ENCODE measurements at regions not wholly inside any gene's neighbourhood (a gene's known extent, or its start where the extent isn't known, plus 50 kb on each side); places are given as distances from the start of the nearest gene placed in this dataset.

GRCh38 chr16:55113210-55113609 is 182.5 kb downstream of the IRX5 start:
- TF ChIP-seq, protein P1, sequence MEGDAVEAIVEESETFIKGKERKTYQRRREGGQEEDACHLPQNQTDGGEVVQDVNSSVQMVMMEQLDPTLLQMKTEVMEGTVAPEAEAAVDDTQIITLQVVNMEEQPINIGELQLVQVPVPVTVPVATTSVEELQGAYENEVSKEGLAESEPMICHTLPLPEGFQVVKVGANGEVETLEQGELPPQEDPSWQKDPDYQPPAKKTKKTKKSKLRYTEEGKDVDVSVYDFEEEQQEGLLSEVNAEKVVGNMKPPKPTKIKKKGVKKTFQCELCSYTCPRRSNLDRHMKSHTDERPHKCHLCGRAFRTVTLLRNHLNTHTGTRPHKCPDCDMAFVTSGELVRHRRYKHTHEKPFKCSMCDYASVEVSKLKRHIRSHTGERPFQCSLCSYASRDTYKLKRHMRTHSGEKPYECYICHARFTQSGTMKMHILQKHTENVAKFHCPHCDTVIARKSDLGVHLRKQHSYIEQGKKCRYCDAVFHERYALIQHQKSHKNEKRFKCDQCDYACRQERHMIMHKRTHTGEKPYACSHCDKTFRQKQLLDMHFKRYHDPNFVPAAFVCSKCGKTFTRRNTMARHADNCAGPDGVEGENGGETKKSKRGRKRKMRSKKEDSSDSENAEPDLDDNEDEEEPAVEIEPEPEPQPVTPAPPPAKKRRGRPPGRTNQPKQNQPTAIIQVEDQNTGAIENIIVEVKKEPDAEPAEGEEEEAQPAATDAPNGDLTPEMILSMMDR (IDR thresholded peaks at IDR 0.05; ENCODE audit: low read depth, low read length): no peak
- DNase-seq (ENCODE audit: low read depth in 2 of 2): no peak
- H3K4me3 ChIP-seq (replicated peaks in 1 of 2; ENCODE audit: low read depth in 2 of 2, low read length in 2 of 2): no peak overlapping the region

- H3K4me3 ChIP-seq (replicated peaks in 1 of 2; ENCODE audit: low read depth in 2 of 2, low read length in 2 of 2): no peak overlapping the region
- no peak for DNase-seq (ENCODE audit: low read depth in 2 of 2)
- TF ChIP-seq, protein P1 (IDR thresholded peaks at IDR 0.05; ENCODE audit: low read depth, low read length): no peak
These were observed 184.8 kb downstream of the IRX5 start for GRCh38 chr16:55115506-55115905.

GRCh38 chr16:55116165-55116920 is 185.7 kb downstream of the IRX5 start:
- no peak overlapping the region for H3K4me3 ChIP-seq (replicated peaks in 1 of 2; ENCODE audit: low read depth in 2 of 2, low read length in 2 of 2)
- TF ChIP-seq, protein P1 (IDR thresholded peaks at IDR 0.05; ENCODE audit: low read depth, low read length): no peak
- no peak for DNase-seq (ENCODE audit: low read depth in 2 of 2)

GRCh38 chr16:55118701-55119260 is 188.1 kb downstream of the IRX5 start:
- TF ChIP-seq, protein P1 (IDR thresholded peaks at IDR 0.05; ENCODE audit: low read depth, low read length): no peak
- H3K4me3 ChIP-seq (replicated peaks in 1 of 2; ENCODE audit: low read depth in 2 of 2, low read length in 2 of 2): no peak overlapping the region
- DNase-seq (ENCODE audit: low read depth in 2 of 2): no peak

GRCh38 chr16:55120408-55120807 is 189.7 kb downstream of the IRX5 start:
- TF ChIP-seq, protein P1 (IDR thresholded peaks at IDR 0.05; ENCODE audit: low read depth, low read length): no peak
- H3K4me3 ChIP-seq (replicated peaks in 1 of 2; ENCODE audit: low read depth in 2 of 2, low read length in 2 of 2): no peak overlapping the region
- no peak for DNase-seq (ENCODE audit: low read depth in 2 of 2)

GRCh38 chr16:55120826-55121225 is 190.2 kb downstream of the IRX5 start:
- no peak for DNase-seq (ENCODE audit: low read depth in 2 of 2)
- no peak overlapping the region for H3K4me3 ChIP-seq (replicated peaks in 1 of 2; ENCODE audit: low read depth in 2 of 2, low read length in 2 of 2)
- TF ChIP-seq, protein P1 (IDR thresholded peaks at IDR 0.05; ENCODE audit: low read depth, low read length): no peak

Measured in cardiac fibroblast (primary cell).